Natural killer cell (primary cell): ENCODE measurements at regions not wholly inside any gene's neighbourhood (a gene's known extent, or its start where the extent isn't known, plus 50 kb on each side); places are given as distances from the start of the nearest gene placed in this dataset.

Experiments
- ATAC-seq, 3 donors: fragments of 150-1000 bp in 2 of 3; fragments of 200-7000 bp in 1 of 3; cut with Tn5 transposase; 1 replicate in 1 of 3; 2 replicates in 2 of 3; pipeline ENCODE4 v1.10.0; 2021; ENCODE audit warnings: mild to moderate bottlenecking in 2 of 3, moderate library complexity in 2 of 3
- DNase-seq, 2 donors: peaks; one replicate each; pipeline versions ENCODE4 v3.0.0 to v3.0.0-alpha.2; 2013 to 2021; ENCODE audit warnings: mixed read lengths in 1 of 2
- H3K27ac ChIP-seq: one replicate; pipeline ENCODE4 v1.5.1; 2013; ENCODE audit warnings: mild to moderate bottlenecking, low read length
- H3K27me3 ChIP-seq: one replicate; pipeline ENCODE4 v1.6.1; 2013; ENCODE audit warnings: low read length; ENCODE audit not compliant: control insufficient read depth, insufficient read depth
- H3K36me3 ChIP-seq: one replicate; pipeline ENCODE4 v1.6.1; 2013; ENCODE audit warnings: low read length; ENCODE audit not compliant: control insufficient read depth, insufficient read depth
- H3K4me1 ChIP-seq: one replicate; pipeline ENCODE4 v1.6.1; 2013; ENCODE audit warnings: low read length; ENCODE audit not compliant: control insufficient read depth, insufficient read depth
- H3K4me3 ChIP-seq: one replicate; pipeline ENCODE4 v1.5.1; 2013; ENCODE audit warnings: low read length
- H3K9me3 ChIP-seq: one replicate; pipeline ENCODE4 v1.6.1; 2013; ENCODE audit warnings: low read length; ENCODE audit not compliant: control insufficient read depth, insufficient read depth
- H3K27ac Mint-ChIP-seq, 2 donors: one replicate each; pipeline ENCODE4 v1.8.0; 2022; ENCODE audit warnings: mild to moderate bottlenecking in 2 of 2, mixed read lengths in 2 of 2, moderate library complexity in 1 of 2
- H3K27me3 Mint-ChIP-seq, 2 donors: one replicate each; pipeline ENCODE4 v1.8.0; 2022; ENCODE audit warnings: low read depth in 2 of 2, mixed read lengths in 2 of 2
- H3K36me3 Mint-ChIP-seq: one replicate; pipeline ENCODE4 v1.8.0; 2022; ENCODE audit warnings: mixed read lengths
- H3K4me1 Mint-ChIP-seq, 2 donors: one replicate each; pipeline ENCODE4 v1.8.0; 2022; ENCODE audit warnings: mixed read lengths in 2 of 2
- H3K4me3 Mint-ChIP-seq: one replicate; pipeline ENCODE4 v1.8.0; 2022; ENCODE audit warnings: mild to moderate bottlenecking, moderate library complexity, mixed read lengths
- H3K9me3 Mint-ChIP-seq, 2 donors: one replicate each; pipeline ENCODE4 v1.8.0; 2022; ENCODE audit warnings: mixed read lengths in 2 of 2
- WGBS: methylation state at CpG from one replicate; pipeline ENCODE4 v1.1.7; 2013; ENCODE audit warnings: missing lambda C conversion rate; ENCODE audit not compliant: insufficient coverage; 5-methylcytosine and 5-hydroxymethylcytosine counted together
- intact Hi-C: fragments of 100-400 bp; cut with micrococcal nuclease; formaldehyde crosslinking; loops from one replicate; pipeline ENCODE4 v1.14.2; 2022
- TF ChIP-seq, protein P1 (sequence below): fragments of 200-600 bp; IDR thresholded peaks from one replicate; pipeline ENCODE4 v1.8.0; 2022; ENCODE audit warnings: antibody characterized with exemption

DNA sequence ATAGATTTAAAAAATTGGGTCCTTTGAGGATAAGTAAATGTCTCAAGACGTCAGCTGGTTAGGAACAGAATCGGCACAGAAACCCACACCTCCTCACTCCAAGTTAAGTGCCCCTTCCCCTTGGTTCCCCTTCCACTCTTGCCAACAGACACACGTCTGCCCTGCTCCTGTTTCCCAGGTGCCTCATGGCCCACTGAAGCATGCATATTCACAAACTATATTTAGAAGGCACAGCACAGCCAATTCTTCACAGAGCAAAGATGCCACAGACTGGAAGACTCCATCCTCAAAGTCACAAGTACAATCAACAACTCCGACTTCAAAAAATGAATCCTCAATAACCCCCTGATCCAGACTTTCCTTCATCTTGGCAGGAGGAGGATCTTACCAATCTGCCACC lies 295.4 kb upstream of the NR2F2 start:
- Histone ChIP-seq H3K4me3 (no peak overlapping the region), H3K27me3 (peaks cover 21% of the 10 kb centered on the region), H3K4me1 (peaks cover 10% of the 10 kb centered on the region), H3K27ac (no peak overlapping the region), H3K36me3 (no peaks in the 10 kb centered on the region), H3K9me3 (no peaks in the 10 kb centered on the region)
- Mint-ChIP-seq H3K9me3 (no peaks in the 10 kb centered on the region), H3K27me3 (peaks cover 48 to 94% of the 10 kb centered on the region in 2 donors), H3K4me1 (peaks cover 25% of the 10 kb centered on the region in 2 donors), H3K36me3 (no peaks in the 10 kb centered on the region), H3K4me3 (no peak overlapping the region), H3K27ac (no peak overlapping the region)
- intact Hi-C loops, result no loop called here
- WGBS, result 77% methylated on average over 3 of the region's 4 CpGs
- DNase-seq, result no peak
- TF ChIP-seq, protein P1, sequence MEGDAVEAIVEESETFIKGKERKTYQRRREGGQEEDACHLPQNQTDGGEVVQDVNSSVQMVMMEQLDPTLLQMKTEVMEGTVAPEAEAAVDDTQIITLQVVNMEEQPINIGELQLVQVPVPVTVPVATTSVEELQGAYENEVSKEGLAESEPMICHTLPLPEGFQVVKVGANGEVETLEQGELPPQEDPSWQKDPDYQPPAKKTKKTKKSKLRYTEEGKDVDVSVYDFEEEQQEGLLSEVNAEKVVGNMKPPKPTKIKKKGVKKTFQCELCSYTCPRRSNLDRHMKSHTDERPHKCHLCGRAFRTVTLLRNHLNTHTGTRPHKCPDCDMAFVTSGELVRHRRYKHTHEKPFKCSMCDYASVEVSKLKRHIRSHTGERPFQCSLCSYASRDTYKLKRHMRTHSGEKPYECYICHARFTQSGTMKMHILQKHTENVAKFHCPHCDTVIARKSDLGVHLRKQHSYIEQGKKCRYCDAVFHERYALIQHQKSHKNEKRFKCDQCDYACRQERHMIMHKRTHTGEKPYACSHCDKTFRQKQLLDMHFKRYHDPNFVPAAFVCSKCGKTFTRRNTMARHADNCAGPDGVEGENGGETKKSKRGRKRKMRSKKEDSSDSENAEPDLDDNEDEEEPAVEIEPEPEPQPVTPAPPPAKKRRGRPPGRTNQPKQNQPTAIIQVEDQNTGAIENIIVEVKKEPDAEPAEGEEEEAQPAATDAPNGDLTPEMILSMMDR, result no peak
- ATAC-seq, result no peak

DNA sequence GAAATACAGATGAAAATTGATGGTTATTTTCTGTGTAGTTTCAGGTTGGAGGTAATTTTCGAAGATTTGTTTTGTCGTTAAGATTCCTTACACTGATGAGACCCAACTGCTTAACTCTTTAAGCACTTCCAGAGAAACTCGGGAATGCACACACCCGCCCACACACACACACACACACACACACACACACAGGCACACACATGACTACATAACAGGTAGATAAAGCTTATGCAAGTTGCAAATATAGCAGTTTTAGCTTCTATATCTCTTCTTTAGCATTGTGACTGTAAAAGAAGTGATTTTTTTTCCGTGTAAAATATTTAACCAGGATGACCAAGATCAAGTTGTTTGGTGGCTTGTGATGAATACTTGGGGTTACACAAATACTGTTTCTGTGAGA lies 294.9 kb upstream of the NR2F2 start:
- Mint-ChIP-seq H3K4me1 (peaks cover 25% of the 10 kb centered on the region in 2 donors), H3K9me3 (no peaks in the 10 kb centered on the region), H3K4me3 (no peak overlapping the region), H3K36me3 (no peaks in the 10 kb centered on the region), H3K27me3 (peaks cover 51 to 95% of the 10 kb centered on the region in 2 donors), H3K27ac (no peak overlapping the region)
- Histone ChIP-seq H3K27ac (no peak overlapping the region), H3K27me3 (peaks cover 21% of the 10 kb centered on the region), H3K4me3 (no peak overlapping the region), H3K4me1 (peaks cover 10% of the 10 kb centered on the region), H3K9me3 (no peaks in the 10 kb centered on the region), H3K36me3 (no peaks in the 10 kb centered on the region)
- intact Hi-C loops, result no loop called here
- TF ChIP-seq, protein P1, result no peak
- ATAC-seq, result no peak
- no peak for DNase-seq
- WGBS, result 76% methylated on average over 3 of the region's 5 CpGs

DNA sequence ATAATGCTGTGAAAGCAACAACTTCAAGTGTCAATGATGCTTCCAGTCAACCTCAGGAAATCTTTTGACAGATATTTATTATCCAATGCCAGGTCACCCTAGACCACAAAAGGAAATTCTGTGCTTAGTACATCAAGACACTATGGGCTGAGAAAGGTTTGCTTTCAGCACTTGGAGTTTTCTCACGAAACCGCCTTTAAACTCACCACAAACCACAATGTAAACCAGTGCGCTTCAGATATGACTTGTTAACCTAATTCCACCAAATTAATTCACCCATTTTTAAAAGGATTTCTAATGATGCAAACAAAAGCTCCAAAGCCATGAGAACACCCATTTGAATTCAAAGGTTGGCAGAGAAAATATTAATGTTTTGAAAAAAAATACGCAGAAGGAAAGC lies 292.9 kb upstream of the NR2F2 start:
- TF ChIP-seq, protein P1, result no peak
- no peaks in the 10 kb centered on the region for H3K9me3 ChIP-seq
- DNase-seq (peak in 1 of 2 donors; percentile 11), ATAC-seq (peak; percentile 27 to 69 (median 40))
- Mint-ChIP-seq H3K27ac (peak overlapping the region in 1 of 2 donors; percentile 15), H3K9me3 (no peaks in the 10 kb centered on the region), H3K27me3 (peaks cover 45 to 95% of the 10 kb centered on the region in 2 donors), H3K4me3 (peak overlapping the region; percentile 29), H3K36me3 (no peaks in the 10 kb centered on the region), H3K4me1 (peaks cover 28 to 29% of the 10 kb centered on the region in 2 donors)
- no peak overlapping the region for H3K4me3 ChIP-seq
- H3K36me3 ChIP-seq, result no peaks in the 10 kb centered on the region
- peaks cover 10% of the 10 kb centered on the region for H3K4me1 ChIP-seq
- intact Hi-C loops, result no loop called here
- 0% methylated on average over 3 of the region's 4 CpGs for WGBS
- peaks cover 19% of the 10 kb centered on the region for H3K27me3 ChIP-seq
- H3K27ac ChIP-seq, result no peak overlapping the region

DNA sequence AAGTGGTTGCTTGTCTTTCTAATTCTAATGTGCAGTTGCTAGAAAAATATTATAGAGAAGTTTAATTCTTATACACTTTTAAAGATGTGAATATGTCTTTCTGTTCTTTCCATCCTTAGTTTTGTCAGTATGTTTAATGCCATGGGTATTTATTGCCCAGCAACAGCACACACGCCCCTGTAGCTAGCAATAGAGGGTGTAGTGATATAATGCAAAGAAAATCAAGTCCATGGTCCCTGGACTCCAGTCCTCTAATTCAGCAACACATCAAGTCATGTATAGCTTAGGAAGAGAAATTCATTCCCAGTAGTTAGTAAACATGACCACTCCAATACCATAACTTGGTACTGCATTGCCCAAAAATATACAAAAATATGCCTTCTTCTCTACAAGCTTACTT lies 292.4 kb upstream of the NR2F2 start:
- Mint-ChIP-seq H3K4me1 (peaks cover 31 to 35% of the 10 kb centered on the region in 2 donors), H3K27me3 (peaks cover 46 to 95% of the 10 kb centered on the region in 2 donors), H3K4me3 (no peak overlapping the region), H3K36me3 (no peaks in the 10 kb centered on the region), H3K9me3 (no peaks in the 10 kb centered on the region), H3K27ac (no peak overlapping the region)
- Histone ChIP-seq H3K27ac (no peak overlapping the region), H3K36me3 (no peaks in the 10 kb centered on the region), H3K9me3 (no peaks in the 10 kb centered on the region), H3K4me3 (no peak overlapping the region), H3K27me3 (peaks cover 19% of the 10 kb centered on the region), H3K4me1 (peaks cover 10% of the 10 kb centered on the region)
- no peak for ATAC-seq
- TF ChIP-seq, protein P1, result no peak
- intact Hi-C loops, result no loop called here
- no peak for DNase-seq
- WGBS, result 83% methylated on average over 1 of the region's 1 CpG
